Nephron progenitor cell (in vitro differentiated cells): ENCODE measurements at regions not wholly inside any gene's neighbourhood (a gene's known extent, or its start where the extent isn't known, plus 50 kb on each side); places are given as distances from the start of the nearest gene placed in this dataset.

Source experiments
- DNase-seq: peaks from one replicate; pipeline ENCODE4 v3.0.0; 2021
- H3K27ac Mint-ChIP-seq: 2 replicates; pipeline ENCODE4 v1.8.0; 2021; ENCODE audit warnings: mild to moderate bottlenecking, moderate library complexity, mixed read lengths
- H3K27me3 Mint-ChIP-seq: 2 replicates; pipeline ENCODE4 v1.8.0; 2021; ENCODE audit warnings: mild to moderate bottlenecking, low read depth, mixed read lengths; ENCODE audit not compliant: poor library complexity
- H3K36me3 Mint-ChIP-seq: 2 replicates; pipeline ENCODE4 v1.8.0; 2021; ENCODE audit warnings: low read depth, mixed read lengths
- H3K4me1 Mint-ChIP-seq: 2 replicates; pipeline ENCODE4 v1.8.0; 2021; ENCODE audit warnings: mixed read lengths
- H3K4me3 Mint-ChIP-seq: 2 replicates; pipeline ENCODE4 v1.8.0; 2021; ENCODE audit warnings: mild to moderate bottlenecking, moderate library complexity, mixed read lengths
- H3K9me3 Mint-ChIP-seq: 2 replicates; pipeline ENCODE4 v1.8.0; 2021; ENCODE audit warnings: mild to moderate bottlenecking, moderate library complexity, mixed read lengths
- TF ChIP-seq, protein P1 (sequence below): fragments of 200-600 bp; sonication (generic); IDR thresholded peaks from 2 replicates; pipeline ENCODE4 v1.5.0; 2021; ENCODE audit warnings: antibody characterized with exemption

DNA sequence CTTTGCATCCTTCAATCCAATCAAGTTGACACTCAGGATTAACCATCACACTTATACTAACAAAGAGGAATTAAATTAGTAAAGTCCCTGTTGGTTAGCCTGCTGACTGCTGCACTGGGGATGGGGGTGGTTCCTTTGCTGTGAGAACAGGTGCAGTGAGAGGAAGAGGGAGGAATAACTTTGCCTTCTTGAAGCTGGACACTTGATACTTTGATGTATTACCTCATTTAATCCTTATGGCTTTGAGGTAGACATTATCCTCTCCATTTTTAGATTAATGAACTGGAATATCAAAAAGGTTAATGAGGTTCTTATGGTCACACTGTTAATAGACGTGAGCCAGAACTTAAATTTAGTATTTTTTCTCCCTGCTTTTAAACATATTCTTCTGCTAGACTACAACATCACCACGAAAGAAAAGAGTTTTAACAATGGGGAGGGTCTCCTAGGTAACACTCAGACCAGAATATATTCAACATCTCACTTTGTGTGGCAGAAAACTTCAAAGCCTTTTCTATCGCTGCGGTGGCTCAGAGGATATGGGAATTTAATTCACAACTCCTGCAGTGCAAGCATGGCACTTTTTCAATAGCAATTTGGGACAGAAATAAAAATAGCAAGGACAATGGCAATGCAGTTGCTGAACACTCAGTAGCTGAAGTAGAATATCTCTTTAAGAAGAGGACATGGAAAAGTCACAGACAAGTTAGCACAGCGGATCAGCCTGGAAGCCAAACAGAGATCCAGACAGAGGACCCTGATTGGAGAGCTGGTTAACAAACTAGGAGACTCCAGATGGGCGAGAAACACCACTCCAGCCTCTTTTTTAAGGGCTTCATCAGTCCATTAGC lies 68.8 kb upstream of the DNAH14 start:
- Mint-ChIP-seq H3K36me3 (no peaks in the 10 kb centered on the region), H3K4me1 (no peaks in the 10 kb centered on the region), H3K9me3 (peaks cover 20% of the 10 kb centered on the region), H3K27ac (no peak overlapping the region), H3K4me3 (no peak overlapping the region), H3K27me3 (no peaks in the 10 kb centered on the region)
- TF ChIP-seq, protein P1, sequence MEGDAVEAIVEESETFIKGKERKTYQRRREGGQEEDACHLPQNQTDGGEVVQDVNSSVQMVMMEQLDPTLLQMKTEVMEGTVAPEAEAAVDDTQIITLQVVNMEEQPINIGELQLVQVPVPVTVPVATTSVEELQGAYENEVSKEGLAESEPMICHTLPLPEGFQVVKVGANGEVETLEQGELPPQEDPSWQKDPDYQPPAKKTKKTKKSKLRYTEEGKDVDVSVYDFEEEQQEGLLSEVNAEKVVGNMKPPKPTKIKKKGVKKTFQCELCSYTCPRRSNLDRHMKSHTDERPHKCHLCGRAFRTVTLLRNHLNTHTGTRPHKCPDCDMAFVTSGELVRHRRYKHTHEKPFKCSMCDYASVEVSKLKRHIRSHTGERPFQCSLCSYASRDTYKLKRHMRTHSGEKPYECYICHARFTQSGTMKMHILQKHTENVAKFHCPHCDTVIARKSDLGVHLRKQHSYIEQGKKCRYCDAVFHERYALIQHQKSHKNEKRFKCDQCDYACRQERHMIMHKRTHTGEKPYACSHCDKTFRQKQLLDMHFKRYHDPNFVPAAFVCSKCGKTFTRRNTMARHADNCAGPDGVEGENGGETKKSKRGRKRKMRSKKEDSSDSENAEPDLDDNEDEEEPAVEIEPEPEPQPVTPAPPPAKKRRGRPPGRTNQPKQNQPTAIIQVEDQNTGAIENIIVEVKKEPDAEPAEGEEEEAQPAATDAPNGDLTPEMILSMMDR: no peak
- no peak for DNase-seq

DNA sequence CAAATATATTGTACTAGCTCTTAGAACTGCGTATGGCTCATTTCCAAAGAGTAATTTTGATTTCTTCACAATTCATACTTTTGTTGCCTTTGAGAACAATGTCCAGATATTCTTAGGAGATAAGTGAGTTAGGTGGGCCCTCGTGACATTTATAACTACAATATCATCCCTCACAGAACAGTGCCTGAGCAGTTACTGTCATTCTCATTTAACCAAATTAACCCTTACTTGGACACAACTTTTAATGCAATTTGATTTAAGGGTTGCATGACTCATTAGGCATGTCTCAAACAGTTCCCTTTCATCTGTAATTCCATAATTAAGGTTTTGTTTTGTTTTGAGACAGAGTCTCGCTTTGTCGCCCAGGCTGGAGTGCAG lies 68.1 kb upstream of the DNAH14 start:
- H3K27ac Mint-ChIP-seq: no peak overlapping the region
- H3K4me1 Mint-ChIP-seq: no peaks in the 10 kb centered on the region
- H3K4me3 Mint-ChIP-seq: no peak overlapping the region
- H3K36me3 Mint-ChIP-seq: peaks cover 3% of the 10 kb centered on the region
- no peak for DNase-seq
- no peaks in the 10 kb centered on the region for H3K27me3 Mint-ChIP-seq
- TF ChIP-seq, protein P1: no peak
- peaks cover 26% of the 10 kb centered on the region for H3K9me3 Mint-ChIP-seq

- DNase-seq: no peak
- no peak overlapping the region for H3K27ac Mint-ChIP-seq
- no peaks in the 10 kb centered on the region for H3K4me1 Mint-ChIP-seq
- H3K36me3 Mint-ChIP-seq: peaks cover 8% of the 10 kb centered on the region
- H3K9me3 Mint-ChIP-seq: peaks cover 35% of the 10 kb centered on the region
- TF ChIP-seq, protein P1: no peak
- H3K4me3 Mint-ChIP-seq: no peak overlapping the region
- H3K27me3 Mint-ChIP-seq: no peaks in the 10 kb centered on the region
Measured at GRCh38 chr1:224863486-224863885, 66.0 kb upstream of the DNAH14 start.

GRCh38 chr1:224864006-224864405 lies 65.5 kb upstream of the DNAH14 start:
- no peak for DNase-seq
- H3K36me3 Mint-ChIP-seq: peaks cover 8% of the 10 kb centered on the region

GRCh38 chr1:224865510-224865909 lies 64.0 kb upstream of the DNAH14 start:
- Mint-ChIP-seq H3K4me3 (no peak overlapping the region), H3K9me3 (peaks cover 37% of the 10 kb centered on the region), H3K36me3 (peaks cover 8% of the 10 kb centered on the region), H3K27ac (no peak overlapping the region), H3K4me1 (no peaks in the 10 kb centered on the region), H3K27me3 (peaks cover 3% of the 10 kb centered on the region)
- TF ChIP-seq, protein P1: no peak
- DNase-seq: no peak

More at GRCh38 chr1:224864006-224864405, 65.5 kb upstream of the DNAH14 start:
- Mint-ChIP-seq H3K27ac (no peak overlapping the region), H3K4me3 (no peak overlapping the region), H3K9me3 (peaks cover 37% of the 10 kb centered on the region), H3K4me1 (no peaks in the 10 kb centered on the region), H3K27me3 (no peaks in the 10 kb centered on the region)
- TF ChIP-seq, protein P1: no peak

DNA sequence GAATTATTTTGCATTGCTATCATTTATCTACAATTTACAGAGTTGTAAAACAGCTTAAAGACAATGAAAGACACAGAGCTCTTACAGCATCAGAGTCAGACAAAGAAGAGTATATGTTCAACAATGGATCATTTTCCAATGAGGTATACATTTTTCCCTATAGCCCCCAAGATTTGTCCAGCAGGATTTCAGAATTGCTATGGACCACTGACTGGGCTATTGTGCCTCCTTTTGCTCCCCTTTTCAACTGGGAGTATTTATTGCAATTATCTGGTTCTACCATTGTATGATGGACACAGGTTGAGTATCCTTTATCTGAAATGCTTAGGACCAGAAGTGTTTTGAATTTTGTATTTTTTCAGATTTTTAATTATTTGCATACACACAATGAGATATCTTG lies 62.5 kb upstream of the DNAH14 start:
- peaks cover 8% of the 10 kb centered on the region for H3K36me3 Mint-ChIP-seq
- TF ChIP-seq, protein P1: no peak

More for the DNA sequence above, 62.5 kb upstream of the DNAH14 start:
- Mint-ChIP-seq H3K9me3 (peaks cover 37% of the 10 kb centered on the region), H3K4me1 (no peaks in the 10 kb centered on the region), H3K27me3 (peaks cover 3% of the 10 kb centered on the region), H3K4me3 (no peak overlapping the region), H3K27ac (no peak overlapping the region)
- no peak for DNase-seq
